Glomerular visceral epithelial cell (primary cell): ENCODE measurements at regions not wholly inside any gene's neighbourhood (a gene's known extent, or its start where the extent isn't known, plus 50 kb on each side); places are given as distances from the start of the nearest gene placed in this dataset.
A peak's percentile ranks its signal among the peaks of the same experiment; 100 is the strongest.

Experiments
- DNase-seq: peaks from one replicate; pipeline ENCODE4 v3.0.0-alpha.2; 2016; ENCODE audit errors: extremely low spot score

DNA sequence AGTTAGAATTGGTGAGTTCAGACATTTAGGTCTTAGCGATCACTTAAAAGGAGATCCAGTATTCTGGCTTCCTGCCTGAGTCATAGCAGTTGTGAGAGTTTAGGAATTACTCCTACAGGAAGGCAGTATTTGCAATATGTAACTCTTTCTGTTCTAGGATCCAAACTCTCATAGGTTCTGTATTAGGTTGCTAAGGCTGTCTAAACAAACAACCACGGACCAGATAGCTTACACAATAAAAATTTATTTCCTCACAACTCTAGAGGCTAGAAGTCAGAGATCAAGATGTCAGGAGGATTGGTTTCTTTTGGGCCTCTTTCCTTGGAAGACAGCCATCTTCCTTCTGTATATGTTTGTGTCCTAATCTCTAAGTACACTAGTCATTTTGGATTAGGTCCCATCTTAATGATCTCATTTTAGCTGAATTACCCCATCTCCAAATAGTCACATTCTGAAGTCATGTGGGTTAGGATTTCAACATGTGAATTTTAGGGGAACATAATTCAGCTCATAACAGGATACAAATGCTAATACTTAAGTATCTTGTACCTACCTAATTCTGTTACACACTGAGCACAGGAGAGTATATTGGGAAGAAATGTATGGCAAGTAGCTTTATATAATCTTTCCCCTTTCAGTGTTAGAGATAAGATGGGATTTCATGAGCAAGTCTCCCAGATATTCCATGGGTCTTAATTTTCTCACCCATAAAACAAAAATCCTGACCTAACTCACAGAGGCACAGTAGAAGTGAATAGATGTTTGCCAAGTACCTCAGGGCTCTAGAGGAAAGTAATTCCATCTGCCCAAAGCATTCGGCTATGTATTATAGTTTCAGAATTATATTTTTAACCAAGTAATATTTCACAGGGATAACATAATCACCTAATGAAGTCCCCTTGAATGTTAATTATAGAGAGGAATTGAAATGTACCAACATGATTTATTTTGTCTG, 144.4 kb downstream of the PTBP2 start:
- DNase-seq, result peak; percentile 42

DNA sequence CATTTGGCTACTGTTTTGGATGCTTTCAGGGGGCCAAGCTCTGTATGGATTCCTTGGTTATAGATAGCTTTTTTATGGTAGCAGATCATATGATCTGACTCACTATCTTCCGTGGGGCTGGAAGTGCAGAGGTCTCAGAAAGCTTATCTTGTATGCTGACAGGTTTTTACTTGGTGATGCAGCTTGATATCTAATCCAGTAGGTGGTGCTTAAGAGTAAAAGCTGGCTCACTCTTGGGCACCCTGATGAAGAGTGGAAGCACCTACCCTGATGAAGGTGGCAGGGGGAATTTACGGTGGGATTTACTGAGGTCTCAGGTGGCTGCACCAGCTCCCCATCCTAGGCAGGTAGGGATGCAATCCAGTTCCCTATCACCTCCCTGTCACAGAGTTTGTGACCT, 151.2 kb downstream of the PTBP2 start:
- no peak for DNase-seq

DNA sequence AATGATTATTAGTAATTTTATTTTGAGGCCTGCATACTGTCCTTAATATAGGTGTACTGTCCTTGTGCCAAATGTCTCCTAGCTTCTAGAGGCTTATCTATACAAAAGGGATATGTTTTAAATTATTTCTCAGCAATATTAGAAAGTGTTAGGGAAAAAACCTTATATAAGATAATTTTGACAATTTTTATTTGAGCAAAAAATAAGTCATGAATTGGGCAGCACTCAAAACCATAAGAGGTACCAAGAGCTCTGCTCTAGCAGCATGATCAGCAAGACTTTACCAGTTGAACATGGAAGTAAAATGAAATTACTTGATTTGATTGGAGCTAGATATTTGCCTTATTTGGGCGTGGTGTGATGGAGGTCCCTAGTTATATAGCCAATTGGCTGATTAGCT, 157.1 kb downstream of the PTBP2 start:
- DNase-seq, result no peak

DNA sequence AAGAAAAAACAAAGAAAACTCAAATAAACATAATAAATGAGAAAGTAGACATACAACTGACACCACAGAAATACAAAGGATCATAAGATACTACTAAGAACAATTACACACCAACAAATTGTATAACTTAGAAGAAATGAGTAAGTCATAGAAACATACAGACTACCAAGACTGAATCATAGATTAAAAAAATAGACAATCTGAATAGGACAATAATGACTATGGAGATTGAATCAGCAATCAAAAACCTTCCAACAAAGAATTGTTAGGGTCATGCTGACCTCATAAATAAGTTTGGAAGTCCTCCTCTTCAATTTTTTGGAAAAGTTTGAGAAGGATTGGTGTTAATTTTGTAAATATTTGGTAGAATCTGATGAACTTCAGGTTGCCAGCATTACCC, 159.0 kb downstream of the PTBP2 start:
- DNase-seq, result no peak

DNA sequence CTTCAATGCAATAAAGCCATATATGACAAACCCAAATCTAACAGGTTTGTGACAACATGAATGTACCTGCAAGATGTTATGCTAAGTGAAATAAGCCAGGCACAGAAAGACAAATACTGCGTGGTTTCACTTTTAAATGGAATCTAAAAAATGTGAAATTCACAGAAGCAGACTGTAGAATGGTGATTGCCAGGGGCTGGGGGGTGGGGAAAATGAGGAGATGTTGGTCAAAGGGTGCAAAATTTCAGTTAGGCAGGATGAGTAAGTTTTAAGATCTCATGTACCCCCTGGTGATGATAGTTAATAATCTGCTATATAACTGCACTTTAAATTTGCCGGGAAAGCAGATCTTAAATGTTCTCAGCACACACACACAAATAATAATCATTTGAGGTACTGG, 160.5 kb downstream of the PTBP2 start:
- DNase-seq, result peak; percentile 60

DNA sequence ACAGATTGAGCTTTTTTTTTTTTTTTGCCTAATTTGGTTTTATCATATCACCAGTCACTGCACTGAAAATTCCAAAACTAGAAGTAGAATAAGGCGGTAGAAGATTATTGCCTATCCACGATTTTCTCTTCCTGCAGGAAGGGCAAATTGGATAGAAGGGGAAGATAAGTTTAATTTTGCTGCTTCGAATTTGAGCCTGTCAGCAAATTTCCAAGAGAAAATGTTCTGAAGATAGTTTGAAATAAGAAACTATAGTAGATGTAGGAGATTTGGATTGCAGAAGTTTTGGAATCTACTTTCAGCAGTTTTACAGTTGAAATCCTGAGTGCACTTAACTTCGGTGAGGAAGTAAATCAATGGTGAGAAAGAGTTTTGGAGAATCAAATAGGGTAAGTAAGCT, 164.9 kb downstream of the PTBP2 start:
- DNase-seq, result no peak

DNA sequence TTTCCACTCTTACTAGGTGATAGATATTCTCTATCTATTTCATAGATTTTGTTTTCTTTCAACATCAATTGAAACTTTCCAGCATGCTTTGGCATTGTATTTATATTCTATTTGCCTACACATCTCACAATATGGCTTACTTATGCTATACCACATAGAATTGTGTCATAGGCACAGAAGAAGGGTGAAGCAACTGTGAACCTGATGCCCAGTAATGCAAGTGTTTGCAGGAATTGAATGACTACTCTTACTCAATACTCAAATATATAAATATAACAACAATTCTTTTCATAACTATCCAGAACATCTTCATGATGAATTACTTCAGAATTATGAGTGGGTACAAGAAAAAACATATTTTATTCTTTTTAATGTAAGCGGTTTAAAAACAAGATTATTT, 165.9 kb downstream of the PTBP2 start:
- DNase-seq, result no peak

DNA sequence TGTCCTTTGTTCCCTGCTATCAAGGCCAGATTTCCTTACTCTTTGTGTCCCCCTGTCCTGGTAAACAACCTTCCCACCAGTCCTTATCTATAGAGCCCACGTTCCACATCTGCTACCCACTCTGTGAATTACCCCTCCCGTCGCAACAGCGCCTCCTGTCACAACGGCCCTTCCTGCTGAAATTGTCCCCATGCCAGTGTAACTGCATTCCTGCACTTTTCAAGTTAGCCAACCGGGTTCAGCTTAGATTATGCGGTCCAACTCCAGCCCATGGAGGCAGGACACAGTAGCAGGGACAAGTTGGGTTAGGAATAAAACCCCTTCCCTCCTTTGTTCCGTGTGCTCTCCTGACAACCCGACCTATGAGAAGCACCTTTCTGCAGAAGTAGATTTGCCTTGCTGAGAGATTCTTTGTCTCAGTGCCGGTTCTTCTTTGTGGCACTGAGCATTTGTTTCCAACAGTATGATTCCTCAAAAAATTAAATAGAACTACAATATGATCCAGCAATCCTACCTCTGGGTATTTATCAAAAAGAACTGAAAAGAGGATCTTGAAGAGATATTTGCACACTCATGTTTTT, 180.3 kb downstream of the PTBP2 start:
- DNase-seq, result no peak

DNA sequence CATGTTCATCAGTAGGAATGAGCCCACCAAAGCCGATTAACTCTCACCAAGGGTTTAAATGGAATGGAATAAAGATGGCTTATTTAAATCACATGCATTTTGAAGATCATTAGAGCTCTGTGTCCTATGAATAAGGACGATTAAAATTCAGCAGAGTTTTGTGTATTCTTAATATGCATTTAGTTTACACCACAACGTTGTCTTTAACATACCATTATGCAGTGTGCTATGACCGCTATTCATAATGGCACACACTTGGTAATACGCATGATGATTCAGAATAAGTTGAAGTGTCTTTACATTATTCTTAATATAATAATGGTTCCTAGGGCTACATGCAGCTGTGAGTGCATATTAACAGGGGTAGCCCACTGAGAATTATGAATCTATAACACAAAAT, 190.7 kb downstream of the PTBP2 start:
- no peak for DNase-seq

DNA sequence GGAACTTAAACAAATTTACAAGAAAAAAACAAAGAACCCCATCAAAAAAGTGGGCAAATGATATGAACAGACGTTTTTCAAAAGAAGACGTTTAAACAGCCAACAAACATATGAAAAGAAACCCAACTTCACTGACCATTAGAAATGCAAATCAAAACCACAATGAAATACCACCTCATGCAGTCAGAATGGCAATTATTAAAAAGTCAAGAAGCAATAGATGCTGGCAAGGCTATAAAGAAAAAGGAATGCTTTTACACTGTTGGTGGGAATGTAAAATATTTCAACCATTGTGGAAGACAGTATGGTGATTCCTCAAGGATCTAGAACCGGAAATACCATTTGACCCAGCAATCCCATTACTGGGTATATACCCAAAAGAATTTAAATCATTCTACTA, 194.1 kb downstream of the PTBP2 start:
- DNase-seq, result peak; percentile 9

DNA sequence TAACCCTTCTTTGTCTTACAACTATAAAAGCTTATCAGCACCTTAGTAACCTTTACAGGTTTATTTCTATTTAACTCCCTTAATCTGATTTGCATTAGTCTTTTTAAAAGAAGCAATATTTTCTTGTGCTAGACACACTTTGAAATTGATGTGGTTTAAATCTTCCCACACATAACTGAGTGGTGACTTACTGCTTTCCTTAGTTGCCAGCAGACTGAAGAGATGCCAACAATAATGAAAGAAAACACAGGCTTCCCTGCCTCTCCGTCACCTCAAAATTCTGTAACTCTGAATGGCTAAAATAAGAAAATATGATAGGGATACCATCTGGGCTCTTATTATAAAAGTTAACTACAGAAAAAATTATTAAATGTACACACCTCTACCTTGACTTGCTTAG, 196.8 kb downstream of the PTBP2 start:
- peak; percentile 53 for DNase-seq

DNA sequence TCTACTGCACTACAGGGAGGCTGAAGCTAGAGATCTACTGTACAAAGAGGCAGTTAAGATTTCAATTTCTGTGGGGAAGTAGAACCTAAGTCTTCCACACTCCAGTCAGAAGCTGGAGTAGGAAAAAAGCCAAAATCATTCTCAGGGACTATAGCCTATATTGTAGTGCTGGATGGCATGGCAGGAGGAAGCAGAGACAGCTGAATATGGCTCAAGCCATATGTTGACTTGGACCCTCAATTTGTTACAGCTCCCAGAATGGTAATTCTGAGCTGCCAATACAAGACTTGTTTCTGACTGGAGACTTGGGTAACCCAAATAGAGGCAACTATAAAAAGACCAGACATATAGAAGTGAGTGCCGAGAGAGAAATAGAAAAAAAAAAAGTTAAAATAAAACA, 200.6 kb downstream of the PTBP2 start:
- DNase-seq, result no peak

DNA sequence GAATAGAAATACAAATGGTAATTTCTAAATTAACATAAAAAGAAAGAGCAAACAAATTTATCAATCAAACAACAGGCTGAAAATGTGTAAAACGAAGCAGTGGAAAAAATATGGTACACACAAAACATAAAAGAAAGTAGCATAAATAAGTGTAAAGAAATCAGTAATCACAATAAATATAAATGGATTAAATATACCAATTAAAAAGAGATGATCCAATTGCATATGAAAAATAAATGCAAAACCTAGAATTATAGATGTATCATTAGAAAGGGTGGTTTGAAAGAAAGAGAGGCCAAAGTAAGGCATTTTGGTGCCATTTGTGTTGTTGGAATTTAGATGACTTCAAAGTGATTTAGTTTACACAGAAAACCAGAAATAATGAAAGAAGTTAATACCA, 202.2 kb downstream of the PTBP2 start:
- no peak for DNase-seq

DNA sequence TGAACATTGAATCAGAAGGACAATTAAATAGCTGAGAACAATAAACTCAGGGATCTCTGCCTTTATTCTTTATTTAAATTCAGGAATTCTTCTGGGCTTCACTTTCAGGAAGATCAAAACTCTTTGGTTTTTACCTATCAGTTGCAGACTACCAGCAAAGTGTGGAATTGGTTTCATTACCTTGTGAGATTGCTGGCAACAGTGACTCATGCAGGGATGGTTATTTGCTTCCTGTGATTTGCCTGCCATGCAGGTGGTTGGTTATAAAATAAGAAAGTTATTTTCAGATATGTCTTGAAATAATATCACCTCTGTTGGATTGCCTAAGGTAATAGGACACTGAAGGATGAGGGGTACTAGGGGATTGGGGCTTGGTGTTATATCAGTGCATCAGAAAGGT, 204.6 kb downstream of the PTBP2 start:
- DNase-seq, result peak; percentile 18

DNA sequence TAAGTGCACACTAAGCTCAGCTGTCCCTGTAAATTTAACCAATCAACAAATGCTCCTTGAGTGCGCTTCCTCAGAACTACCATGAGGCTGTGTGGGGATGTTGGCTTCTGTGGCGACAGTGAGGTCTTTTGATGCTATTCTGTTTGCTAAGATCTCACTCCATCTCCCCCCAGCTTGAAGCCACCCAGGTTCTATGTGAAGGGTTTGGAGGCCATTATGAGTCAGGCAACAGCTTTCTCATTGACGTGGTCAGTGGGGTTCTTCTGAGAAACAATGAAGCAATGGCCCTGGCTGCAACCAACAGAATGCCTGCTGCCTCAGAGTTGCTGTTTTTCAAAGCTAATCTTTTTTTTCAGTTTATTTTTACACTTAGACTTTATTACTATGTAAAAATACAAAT, 205.5 kb downstream of the PTBP2 start:
- DNase-seq, result peak; percentile 47

DNA sequence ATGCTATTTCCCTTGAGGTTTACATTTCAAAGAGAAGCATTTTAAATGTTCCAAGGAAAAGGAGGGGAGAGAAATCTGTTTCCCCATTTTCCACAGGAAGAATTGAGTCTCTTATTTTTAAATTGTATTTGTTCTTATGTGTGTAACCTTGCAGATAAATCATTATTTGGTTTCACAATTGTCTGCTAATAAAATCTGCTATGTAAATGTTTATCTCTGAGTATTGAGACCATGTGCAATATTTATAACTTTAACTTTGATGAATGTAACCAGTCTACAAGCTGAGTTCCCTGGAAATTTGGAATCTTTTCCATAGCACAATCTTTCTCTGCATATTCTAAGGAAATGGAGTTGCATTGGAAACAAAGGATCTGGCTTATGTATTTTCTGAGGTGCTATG, 209.6 kb downstream of the PTBP2 start:
- no peak for DNase-seq

DNA sequence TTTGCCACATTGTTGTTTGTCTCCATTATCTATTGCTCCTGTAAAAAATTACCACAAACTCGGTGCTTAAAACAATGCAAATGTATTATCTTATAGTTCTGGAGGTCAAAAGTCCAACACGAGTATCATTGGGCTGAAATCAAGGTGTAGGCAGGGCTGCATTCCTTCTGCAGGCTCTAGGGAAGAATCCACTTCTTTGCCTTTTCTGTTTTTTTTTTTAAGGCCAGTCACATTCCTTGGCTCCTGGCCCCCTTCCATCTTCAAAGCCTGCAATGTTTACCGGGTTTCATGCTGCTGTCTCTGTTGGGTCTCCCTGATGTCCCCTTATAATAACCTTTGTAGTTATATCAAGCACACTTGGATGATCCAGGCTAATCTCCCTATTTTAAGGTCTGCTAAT, 212.7 kb downstream of the PTBP2 start:
- no peak for DNase-seq

DNA sequence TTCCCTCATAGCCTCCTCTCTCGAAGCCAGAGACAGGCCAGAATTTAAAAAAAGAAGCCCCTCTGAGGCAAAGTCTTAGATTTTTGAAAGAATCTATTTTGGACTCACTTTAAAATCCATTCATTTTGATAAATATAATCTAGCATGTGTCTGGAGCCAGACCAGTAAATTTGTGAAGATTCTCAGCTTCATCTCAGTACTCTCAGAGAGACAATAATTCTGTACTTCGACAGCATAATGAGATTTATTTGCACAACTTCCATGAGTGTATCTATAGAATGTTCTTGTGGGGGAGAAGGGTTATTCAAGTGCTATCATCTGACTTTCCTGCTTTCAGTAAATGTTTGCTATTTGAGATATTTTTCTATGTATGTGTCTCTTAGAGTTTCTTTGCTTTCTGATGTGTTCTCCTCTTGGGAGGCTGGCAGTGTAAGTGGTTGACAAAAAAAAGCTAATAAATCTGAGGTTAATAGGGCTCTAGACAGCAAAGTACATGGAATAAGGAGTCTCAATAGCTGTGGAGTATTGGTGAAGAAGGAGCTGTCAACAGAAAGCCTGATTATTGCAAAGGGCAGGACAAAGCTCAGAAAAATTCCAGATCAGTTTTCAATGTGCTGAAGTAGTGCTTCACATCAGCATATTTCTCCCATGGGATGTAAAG, 223.0 kb downstream of the PTBP2 start:
- DNase-seq, result no peak

DNA sequence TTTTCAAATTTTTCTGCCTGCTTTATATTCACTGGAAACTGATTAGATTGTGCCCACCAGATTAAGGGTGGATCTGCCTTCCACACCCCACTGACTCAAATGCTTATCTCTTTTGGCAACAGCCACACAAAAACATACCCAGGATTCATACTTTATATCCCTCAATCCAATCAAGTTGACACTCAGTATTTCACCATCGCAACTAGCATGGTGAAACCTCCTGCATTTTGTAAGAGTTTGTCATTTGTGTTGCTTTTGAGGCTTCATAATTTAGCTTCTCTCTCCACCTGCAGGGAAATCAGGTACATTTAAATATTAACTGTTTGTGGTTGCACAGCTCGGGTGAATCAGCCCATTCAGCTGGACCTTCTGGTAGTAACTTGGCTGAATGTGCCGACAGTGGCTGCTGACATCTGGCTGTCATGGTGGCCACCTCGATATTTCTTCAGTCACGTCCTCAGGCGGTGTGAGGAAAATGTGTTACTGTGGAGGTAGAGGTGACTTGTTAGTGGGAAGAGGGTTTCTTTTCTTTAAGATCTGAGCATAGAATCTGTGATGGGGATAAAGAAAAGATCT, 224.0 kb downstream of the PTBP2 start:
- DNase-seq, result peak; percentile 24

DNA sequence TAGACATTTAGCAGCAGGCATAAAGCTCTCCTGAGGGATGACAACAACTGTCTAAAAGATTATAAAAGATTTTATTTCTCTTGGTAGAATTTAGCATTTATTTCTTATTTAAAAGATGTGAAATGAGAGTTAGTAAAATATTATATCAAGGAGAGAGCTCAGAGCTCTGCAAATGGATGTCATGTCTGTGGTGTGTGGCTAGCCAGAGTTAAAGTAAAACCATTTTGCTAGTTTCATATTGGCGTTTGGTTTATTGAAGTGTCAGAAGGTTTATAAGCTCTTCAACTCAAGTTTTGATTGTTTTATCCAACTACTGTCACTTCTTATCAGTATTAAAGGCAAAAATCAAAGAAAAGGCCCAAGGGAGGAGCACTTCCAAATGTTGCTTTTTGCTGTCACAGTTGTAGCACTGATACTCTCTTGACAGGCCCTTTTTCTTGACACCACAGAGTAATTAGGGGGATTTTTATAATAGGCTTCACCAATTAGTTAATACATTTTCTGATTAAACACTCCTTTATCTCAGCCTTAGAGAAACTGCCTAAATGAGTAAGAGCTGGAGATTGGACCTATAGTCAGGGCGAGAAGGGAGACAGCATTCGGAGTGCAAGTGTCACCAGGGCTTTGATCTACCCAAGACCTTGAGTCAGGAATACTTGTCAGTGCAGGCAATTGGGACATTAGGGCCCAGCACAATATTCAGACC, 233.9 kb downstream of the PTBP2 start:
- DNase-seq, result no peak

DNA sequence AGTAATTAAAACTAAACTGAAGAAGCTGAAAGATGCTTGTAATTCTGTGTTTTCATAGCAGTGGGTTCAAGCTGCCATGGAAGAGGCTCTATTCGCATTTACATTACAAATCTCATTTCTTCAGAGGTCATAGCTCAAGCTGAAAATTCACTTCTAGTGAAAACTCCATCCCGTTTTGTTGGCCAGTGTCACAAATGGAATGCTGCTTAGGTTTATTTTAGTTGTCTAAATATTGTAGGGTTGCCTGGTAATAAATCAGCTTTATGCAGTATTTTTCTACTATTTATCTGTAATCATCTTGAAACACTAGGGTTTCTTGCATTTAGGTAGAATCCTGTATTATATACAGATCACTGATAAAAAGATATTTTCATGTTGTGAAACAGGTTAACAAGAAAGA, 240.6 kb downstream of the PTBP2 start:
- no peak for DNase-seq

DNA sequence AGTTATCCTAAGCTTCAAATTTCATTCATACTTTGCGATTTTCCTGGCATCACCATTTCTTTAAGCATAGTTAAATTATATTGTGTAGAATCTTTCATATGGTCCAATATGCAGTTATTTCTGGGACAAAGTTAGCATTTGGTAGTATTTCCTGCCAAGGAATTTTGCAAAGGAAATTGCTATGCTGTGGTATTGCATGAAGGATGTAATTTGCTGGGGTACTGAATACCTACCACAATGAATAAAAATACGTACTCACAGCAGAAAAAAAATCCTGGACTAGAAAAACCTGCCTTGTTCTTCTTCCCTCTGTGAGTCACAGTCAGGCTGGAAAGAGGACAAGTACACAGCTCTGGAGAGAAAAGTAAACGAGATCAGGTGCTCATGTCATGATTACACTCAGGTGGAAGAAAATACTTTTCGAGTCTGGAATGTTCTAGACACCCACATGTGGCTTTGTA, 241.2 kb downstream of the PTBP2 start:
- no peak for DNase-seq
